ENCODE measurements at regions not wholly inside any gene's neighbourhood (a gene's known extent, or its start where the extent isn't known, plus 50 kb on each side); places are given as distances from the start of the nearest gene placed in this dataset.
"Not testable (repeated sequence)": the region's sequence is repeated elsewhere in the genome, so short reads cannot be mapped to it uniquely, and the experiment has no call there.

GRCh38 chr4:38388907-38389306 is 275.1 kb upstream of the KLF3 start:
- not testable (repeated sequence) for TF ChIP-seq CTCF (IDR thresholded peaks at IDR 0.05; ENCODE audit: insufficient read depth, low read length, poor library complexity, severe bottlenecking); EZH2phosphoT487 (conservative IDR thresholded peaks at IDR 0.05; ENCODE audit: low read length)

Data from SU-DHL-6 (cell line).